ENCODE measurements at regions not wholly inside any gene's neighbourhood (a gene's known extent, or its start where the extent isn't known, plus 50 kb on each side); places are given as distances from the start of the nearest gene placed in this dataset.

DNA sequence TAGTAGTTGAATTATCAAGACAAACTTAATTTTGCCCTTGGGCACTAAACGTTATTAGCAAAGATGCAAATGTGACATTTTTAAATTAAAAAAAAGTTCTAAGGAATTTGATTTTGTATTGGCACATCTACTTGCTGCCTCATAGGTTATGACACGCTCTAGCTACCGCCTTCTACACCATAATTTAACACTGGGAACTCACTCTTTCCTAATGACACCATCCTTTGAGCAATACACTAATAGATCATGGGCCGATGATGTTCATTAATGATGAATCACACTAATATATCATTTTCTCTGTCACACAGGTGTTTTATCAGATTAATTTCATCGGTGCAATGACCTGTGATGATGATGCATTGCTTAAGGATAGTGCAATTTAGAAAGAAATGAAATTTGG is 528.8 kb upstream of the PCDH9 start:
- Histone ChIP-seq H3K36me3 (no peaks in the 10 kb centered on the region), H3K4me3 (no peak overlapping the region), H3K9me3 (no peaks in the 10 kb centered on the region), H3K27me3 (no peaks in the 10 kb centered on the region), H3K27ac (no peak overlapping the region), H3K4me1 (no peaks in the 10 kb centered on the region)
- no peak for DNase-seq
- in situ Hi-C loops (cut with MboI; ENCODE audit: low pct_ligation_motif_present in 1 of 4, low pct_unique_long_range_greater_than_20kb in 1 of 4, low sequenced_read_pairs in 3 of 4) = no loop called here
- 87 to 88% methylated on average over 4 to 5 of the region's 5 CpGs for WGBS, 2 donors (ENCODE audit: low coverage in 1 of 2)
- TF ChIP-seq, protein P1, sequence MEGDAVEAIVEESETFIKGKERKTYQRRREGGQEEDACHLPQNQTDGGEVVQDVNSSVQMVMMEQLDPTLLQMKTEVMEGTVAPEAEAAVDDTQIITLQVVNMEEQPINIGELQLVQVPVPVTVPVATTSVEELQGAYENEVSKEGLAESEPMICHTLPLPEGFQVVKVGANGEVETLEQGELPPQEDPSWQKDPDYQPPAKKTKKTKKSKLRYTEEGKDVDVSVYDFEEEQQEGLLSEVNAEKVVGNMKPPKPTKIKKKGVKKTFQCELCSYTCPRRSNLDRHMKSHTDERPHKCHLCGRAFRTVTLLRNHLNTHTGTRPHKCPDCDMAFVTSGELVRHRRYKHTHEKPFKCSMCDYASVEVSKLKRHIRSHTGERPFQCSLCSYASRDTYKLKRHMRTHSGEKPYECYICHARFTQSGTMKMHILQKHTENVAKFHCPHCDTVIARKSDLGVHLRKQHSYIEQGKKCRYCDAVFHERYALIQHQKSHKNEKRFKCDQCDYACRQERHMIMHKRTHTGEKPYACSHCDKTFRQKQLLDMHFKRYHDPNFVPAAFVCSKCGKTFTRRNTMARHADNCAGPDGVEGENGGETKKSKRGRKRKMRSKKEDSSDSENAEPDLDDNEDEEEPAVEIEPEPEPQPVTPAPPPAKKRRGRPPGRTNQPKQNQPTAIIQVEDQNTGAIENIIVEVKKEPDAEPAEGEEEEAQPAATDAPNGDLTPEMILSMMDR (IDR thresholded peaks at IDR 0.05) = no peak
- TF ChIP-seq POLR2A (IDR thresholded peaks at IDR 0.05) = no peak
- intact Hi-C loops (cut with DNase I; ENCODE audit: low total_unique reads) = no loop called here

DNA sequence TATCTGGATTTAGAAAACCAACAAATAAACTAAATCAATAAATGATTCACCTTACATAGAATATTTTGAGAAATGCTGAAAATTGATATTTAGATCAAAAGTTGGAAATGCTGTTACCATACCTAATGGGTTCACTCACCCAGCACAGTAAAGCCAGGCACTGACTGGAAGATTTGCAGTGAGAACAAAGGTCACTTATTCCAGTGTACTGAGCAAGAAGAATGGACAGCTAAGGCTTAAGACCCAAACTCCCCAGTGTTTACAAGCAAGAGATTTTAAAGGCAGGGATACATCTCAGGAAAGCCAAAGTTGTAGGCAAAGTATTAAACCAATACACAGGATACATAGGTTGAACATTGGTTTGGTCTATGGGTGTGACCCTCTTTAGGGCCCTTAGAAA is 523.9 kb upstream of the PCDH9 start:
- TF ChIP-seq POLR2AphosphoS5 (IDR thresholded peaks at IDR 0.05) (no peak), EP300 (IDR thresholded peaks at IDR 0.05; ENCODE audit: low read depth) (no peak), POLR2A (IDR thresholded peaks at IDR 0.05) (no peak)
- TF ChIP-seq, protein P1 (IDR thresholded peaks at IDR 0.05) = no peak
- no peak overlapping the region for H3K4me3 ChIP-seq
- H3K27ac ChIP-seq = no peak overlapping the region
- H3K4me1 ChIP-seq = no peaks in the 10 kb centered on the region
- in situ Hi-C loops (cut with MboI; ENCODE audit: low pct_ligation_motif_present in 1 of 4, low pct_unique_long_range_greater_than_20kb in 1 of 4, low sequenced_read_pairs in 3 of 4) (no loop called here), intact Hi-C loops (cut with DNase I; ENCODE audit: low total_unique reads) (no loop called here)
- DNase-seq = no peak
- H3K9me3 ChIP-seq = no peaks in the 10 kb centered on the region
- no peaks in the 10 kb centered on the region for H3K27me3 ChIP-seq
- H3K36me3 ChIP-seq = no peaks in the 10 kb centered on the region

DNA sequence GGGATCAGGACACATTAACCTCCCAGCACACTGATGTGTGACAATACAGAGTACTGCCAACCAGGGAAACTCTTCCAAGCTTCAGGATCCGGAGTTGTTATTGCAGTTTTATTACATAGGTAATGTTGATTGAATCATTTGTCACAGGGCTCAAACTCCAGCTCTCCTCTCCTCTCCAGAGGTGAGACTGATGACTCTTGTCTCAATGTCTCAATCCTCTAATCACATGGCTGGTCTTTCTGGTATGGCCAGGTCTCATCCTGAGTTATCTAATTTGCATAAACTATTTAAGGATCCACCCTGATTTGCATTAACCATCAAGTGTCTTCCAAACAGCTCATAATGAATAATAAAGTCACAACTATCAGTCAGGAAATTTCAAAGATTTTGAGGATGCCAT is 522.6 kb upstream of the PCDH9 start:
- no peak overlapping the region for H3K4me3 ChIP-seq
- in situ Hi-C loops (cut with MboI; ENCODE audit: low pct_ligation_motif_present in 1 of 4, low pct_unique_long_range_greater_than_20kb in 1 of 4, low sequenced_read_pairs in 3 of 4) = no loop called here
- DNase-seq = no peak
- intact Hi-C loops (cut with DNase I; ENCODE audit: low total_unique reads) = no loop called here
- H3K27me3 ChIP-seq = no peaks in the 10 kb centered on the region
- 29% methylated on average over 1 of the region's 1 CpG; no CpG with 5 or more reads in 1 of the 2 donors for WGBS, 2 donors (ENCODE audit: low coverage in 1 of 2)
- H3K9me3 ChIP-seq = no peaks in the 10 kb centered on the region
- no peaks in the 10 kb centered on the region for H3K36me3 ChIP-seq
- no peak overlapping the region for H3K27ac ChIP-seq
- no peaks in the 10 kb centered on the region for H3K4me1 ChIP-seq
- TF ChIP-seq EP300 (IDR thresholded peaks at IDR 0.05; ENCODE audit: low read depth) = no peak
- TF ChIP-seq POLR2A (IDR thresholded peaks at IDR 0.05) = no peak
- TF ChIP-seq, protein P1 (IDR thresholded peaks at IDR 0.05) = no peak
- TF ChIP-seq POLR2AphosphoS5 (IDR thresholded peaks at IDR 0.05) = no peak

DNA sequence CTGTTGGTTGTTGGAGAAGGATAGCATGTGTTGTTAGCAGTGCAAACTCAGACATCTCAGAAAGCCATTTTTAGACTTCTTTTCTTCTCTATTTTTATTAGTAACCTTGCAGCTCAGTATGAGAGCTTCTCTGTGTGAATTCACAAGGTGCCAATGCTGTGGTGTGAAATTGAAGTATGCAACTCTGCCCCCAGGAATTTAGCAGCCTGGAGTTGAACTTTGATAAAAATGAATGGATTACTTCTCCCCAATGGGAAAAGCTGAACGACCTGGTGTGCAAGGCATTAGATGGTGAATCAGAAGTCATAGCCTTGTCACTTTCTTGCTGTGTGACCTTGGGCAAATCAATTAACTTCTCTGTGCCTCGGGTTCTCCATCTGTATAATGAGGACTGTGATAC is 512.3 kb upstream of the PCDH9 start:
- Histone ChIP-seq H3K4me3 (no peak overlapping the region), H3K27ac (no peak overlapping the region), H3K9me3 (no peaks in the 10 kb centered on the region), H3K4me1 (no peaks in the 10 kb centered on the region), H3K36me3 (no peaks in the 10 kb centered on the region), H3K27me3 (no peaks in the 10 kb centered on the region)
- in situ Hi-C loops (cut with MboI; ENCODE audit: low pct_ligation_motif_present in 1 of 4, low pct_unique_long_range_greater_than_20kb in 1 of 4, low sequenced_read_pairs in 3 of 4) = no loop called here
- TF ChIP-seq, protein P1 (IDR thresholded peaks at IDR 0.05) = no peak
- TF ChIP-seq POLR2AphosphoS5 (IDR thresholded peaks at IDR 0.05) = no peak
- no peak for TF ChIP-seq EP300 (IDR thresholded peaks at IDR 0.05; ENCODE audit: low read depth)
- no peak for TF ChIP-seq POLR2A (IDR thresholded peaks at IDR 0.05)
- no peak for DNase-seq
- 32 to 40% methylated on average over 2 of the region's 2 CpGs for WGBS, 2 donors (ENCODE audit: low coverage in 1 of 2)
- intact Hi-C loops (cut with DNase I; ENCODE audit: low total_unique reads) = no loop called here

Measured in transverse colon (tissue), 4 donors.